Liver (tissue), 8 donors: ENCODE measurements at regions not wholly inside any gene's neighbourhood (a gene's known extent, or its start where the extent isn't known, plus 50 kb on each side); places are given as distances from the start of the nearest gene placed in this dataset.
A peak's percentile ranks its signal among the peaks of the same experiment; 100 is the strongest.

Experiments used
- DNase-seq: peaks from one replicate; pipeline ENCODE4 v3.0.0-alpha.2; 2017; ENCODE audit warnings: low spot score
- H3K27ac ChIP-seq, 2 donors: one replicate each; pipeline ENCODE4 v1.7.0; 2013; ENCODE audit warnings: inconsistent platforms in 2 of 2, low read length in 2 of 2, control low read depth in 1 of 2, low read depth in 1 of 2, mild to moderate bottlenecking in 1 of 2
- H3K27me3 ChIP-seq, 4 donors: one replicate each; pipeline versions ENCODE4 v1.6.1 to v1.7.0; 2013; ENCODE audit warnings: low read length in 3 of 4, inconsistent platforms in 1 of 4, mild to moderate bottlenecking in 1 of 4, moderate library complexity in 1 of 4; ENCODE audit not compliant: control insufficient read depth in 4 of 4, insufficient read depth in 4 of 4
- H3K36me3 ChIP-seq, 4 donors: one replicate each; pipeline versions ENCODE4 v1.6.1 to v1.7.0; 2013; ENCODE audit warnings: low read length in 3 of 4, mild to moderate bottlenecking in 3 of 4, low read depth in 1 of 4, moderate library complexity in 1 of 4; ENCODE audit not compliant: control insufficient read depth in 4 of 4, insufficient read depth in 3 of 4
- H3K4me1 ChIP-seq, 4 donors: one replicate each; pipeline versions ENCODE4 v1.6.1 to v1.7.0; 2013; ENCODE audit warnings: low read length in 3 of 4, mild to moderate bottlenecking in 3 of 4, moderate library complexity in 1 of 4; ENCODE audit not compliant: control insufficient read depth in 4 of 4, insufficient read depth in 4 of 4
- H3K4me3 ChIP-seq, 3 donors: one replicate each; pipeline versions ENCODE4 v1.6.1 to v1.7.0; 2013; ENCODE audit warnings: low read length in 3 of 3, control low read depth in 1 of 3, low read depth in 1 of 3, mild to moderate bottlenecking in 1 of 3
- H3K9ac ChIP-seq, 2 donors: one replicate each; pipeline ENCODE4 v1.7.0; 2013; ENCODE audit warnings: low read length in 2 of 2, mild to moderate bottlenecking in 2 of 2, moderate library complexity in 2 of 2, control low read depth in 1 of 2, low read depth in 1 of 2
- H3K9me3 ChIP-seq, 4 donors: one replicate each; pipeline versions ENCODE4 v1.6.1 to v1.7.0; 2013; ENCODE audit warnings: low read length in 3 of 4; ENCODE audit not compliant: control insufficient read depth in 4 of 4
- ATF3 ChIP-seq: IDR thresholded peaks from 2 replicates; pipeline ENCODE4 v1.6.1; 2016; ENCODE audit warnings: antibody characterized with exemption
- CTCF ChIP-seq: fragments of 150-350 bp; IDR thresholded peaks from 2 replicates; pipeline ENCODE4 v1.5.1; 2017; ENCODE audit warnings: improper control_type of control experiment, low read depth, low read length; ENCODE audit not compliant: missing input control
- EGR1 ChIP-seq, 2 donors: IDR thresholded peaks; 2 replicates each; pipeline ENCODE4 v1.6.1; 2016 to 2018; ENCODE audit warnings: antibody characterized with exemption in 2 of 2, low read depth in 2 of 2
- GABPA ChIP-seq, 2 donors: IDR thresholded peaks in 1 of 2; conservative IDR thresholded peaks in 1 of 2; 2 replicates each; pipeline ENCODE4 v1.6.1; 2016; ENCODE audit warnings: antibody characterized with exemption in 2 of 2, mild to moderate bottlenecking in 1 of 2, moderate library complexity in 1 of 2
- HNF4A ChIP-seq, 2 donors: conservative IDR thresholded peaks; 2 replicates each; pipeline ENCODE4 v1.6.1; 2016; ENCODE audit warnings: antibody characterized with exemption in 2 of 2, mild to moderate bottlenecking in 2 of 2
- HNF4G ChIP-seq: IDR thresholded peaks from 2 replicates; pipeline ENCODE4 v1.6.1; 2016; ENCODE audit warnings: antibody characterized with exemption
- JUND ChIP-seq, 2 donors: IDR thresholded peaks; 2 replicates each; pipeline ENCODE4 v1.6.1; 2016; ENCODE audit warnings: antibody characterized with exemption in 2 of 2
- MAX ChIP-seq: IDR thresholded peaks from 2 replicates; pipeline ENCODE4 v1.6.1; 2016; ENCODE audit warnings: antibody characterized with exemption
- NR2F2 ChIP-seq: IDR thresholded peaks from 2 replicates; pipeline ENCODE4 v1.6.1; 2016; ENCODE audit warnings: antibody characterized with exemption
- RAD21 ChIP-seq, 2 donors: IDR thresholded peaks; 2 replicates each; pipeline ENCODE4 v1.6.1; 2016; ENCODE audit warnings: antibody characterized with exemption in 2 of 2, mild to moderate bottlenecking in 2 of 2
- REST ChIP-seq: IDR thresholded peaks from 2 replicates; pipeline ENCODE4 v1.6.1; 2016; ENCODE audit warnings: antibody characterized with exemption, mild to moderate bottlenecking
- RXRA ChIP-seq, 2 donors: IDR thresholded peaks; 2 replicates each; pipeline ENCODE4 v1.6.1; 2017 to 2018; ENCODE audit warnings: antibody characterized with exemption in 2 of 2, mild to moderate bottlenecking in 1 of 2
- SP1 ChIP-seq: IDR thresholded peaks from 2 replicates; pipeline ENCODE4 v1.6.1; 2018; ENCODE audit warnings: antibody characterized with exemption, mild to moderate bottlenecking
- TAF1 ChIP-seq: conservative IDR thresholded peaks from 2 replicates; pipeline ENCODE4 v1.6.1; 2016; ENCODE audit warnings: antibody characterized with exemption, mild to moderate bottlenecking
- YY1 ChIP-seq: IDR thresholded peaks from 2 replicates; pipeline ENCODE4 v1.6.1; 2016; ENCODE audit warnings: antibody characterized with exemption, mild to moderate bottlenecking
- ZBTB33 ChIP-seq: IDR thresholded peaks from 2 replicates; pipeline ENCODE4 v1.6.1; 2016; ENCODE audit warnings: antibody characterized with exemption
- WGBS: extraction: QIAGEN DNeasy Blood & Tissue Kit; methylation state at CpG from one replicate; pipeline ENCODE4 v1.1.7; 2013; 5-methylcytosine and 5-hydroxymethylcytosine counted together
- donor health status: healthy.
- donor health status: healthy.
- donor health status: healthy.
- donor health status: healthy.
- donor health status: healthy.

- no peak overlapping the region for H3K27ac ChIP-seq
- H3K9ac ChIP-seq: no peak overlapping the region
- H3K4me1 ChIP-seq: peaks cover 1 to 26% (median 10%) of the 10 kb centered on the region in 4 donors
- no peak for TF ChIP-seq NR2F2
- TF ChIP-seq CTCF: no peak
- no peak for TF ChIP-seq GABPA (IDR thresholded peaks at IDR 0.05 in 1 of 2, conservative IDR thresholded peaks at IDR 0.05 in 1 of 2)
- TF ChIP-seq RXRA (IDR thresholded peaks at IDR 0.05): no peak
- no peak for TF ChIP-seq MAX
- no peak for TF ChIP-seq REST
- no peak for TF ChIP-seq HNF4A (conservative IDR thresholded peaks at IDR 0.05)
- TF ChIP-seq HNF4G: no peak
- no peak for TF ChIP-seq ZBTB33
- TF ChIP-seq SP1: no peak
- no peak for TF ChIP-seq JUND (IDR thresholded peaks at IDR 0.05)
- no peak for TF ChIP-seq EGR1 (IDR thresholded peaks at IDR 0.05; ENCODE audit: low read depth in 2 of 2)
- no peak for TF ChIP-seq RAD21 (IDR thresholded peaks at IDR 0.05)
- no peaks in the 10 kb centered on the region for H3K27me3 ChIP-seq
- H3K36me3 ChIP-seq: no peaks in the 10 kb centered on the region
- no peak for DNase-seq
- no peaks in the 10 kb centered on the region for H3K9me3 ChIP-seq
- H3K4me3 ChIP-seq: no peak overlapping the region
- 91% methylated on average over 2 of the region's 2 CpGs for WGBS
Observed at GRCh38 chr13:73973156-73973555, 161.0 kb downstream of the KLF12 start.

- WGBS: 42% methylated on average over 7 of the region's 7 CpGs
- peaks cover 1 to 21% (median 10%) of the 10 kb centered on the region in 4 donors for H3K4me1 ChIP-seq
- no peak overlapping the region for H3K9ac ChIP-seq
- no peak overlapping the region for H3K27ac ChIP-seq
- DNase-seq: no peak
- H3K4me3 ChIP-seq: no peak overlapping the region
- H3K27me3 ChIP-seq: no peaks in the 10 kb centered on the region
- no peaks in the 10 kb centered on the region for H3K36me3 ChIP-seq
- H3K9me3 ChIP-seq: no peaks in the 10 kb centered on the region
- TF ChIP-seq HNF4G (peak; percentile 14), TAF1 (no peak), YY1 (no peak), EGR1 (IDR thresholded peaks at IDR 0.05; ENCODE audit: low read depth in 2 of 2) (no peak), RAD21 (IDR thresholded peaks at IDR 0.05) (no peak), ATF3 (no peak), GABPA (IDR thresholded peaks at IDR 0.05 in 1 of 2, conservative IDR thresholded peaks at IDR 0.05 in 1 of 2) (no peak), RXRA (IDR thresholded peaks at IDR 0.05) (peak; percentile 21 to 67), MAX (no peak), REST (no peak), CTCF (no peak), SP1 (no peak), JUND (IDR thresholded peaks at IDR 0.05) (peak in 1 of 2 donors; percentile 45)
Observed at GRCh38 chr13:73972545-73972944, 161.7 kb downstream of the KLF12 start.
